ENCODE measurements at regions not wholly inside any gene's neighbourhood (a gene's known extent, or its start where the extent isn't known, plus 50 kb on each side); places are given as distances from the start of the nearest gene placed in this dataset.

GRCh38 chr2:183680573-183680972 is 556.3 kb downstream of the NUP35 start:
- H3K27me3 ChIP-seq = no peaks in the 10 kb centered on the region
- H3K27ac ChIP-seq = no peak overlapping the region
- no peak for TF ChIP-seq CTCF (IDR thresholded peaks at IDR 0.05)
- no peak for TF ChIP-seq EP300 (IDR thresholded peaks at IDR 0.05)
- no peak for TF ChIP-seq POLR2A (IDR thresholded peaks at IDR 0.05)
- no peak for TF ChIP-seq POLR2AphosphoS5 (IDR thresholded peaks at IDR 0.05)
- intact Hi-C loops (cut with DNase I; ENCODE audit: low total_unique reads) = no loop called here
- no peak for DNase-seq
- H3K4me1 ChIP-seq = no peaks in the 10 kb centered on the region
- no peak overlapping the region for H3K4me3 ChIP-seq
- peaks cover 0 to 4% (median 2%) of the 10 kb centered on the region in 4 donors for H3K9me3 ChIP-seq
- WGBS, 5 donors = 62 to 82% (median 66%) methylated on average over 2 of the region's 2 CpGs
- no peaks in the 10 kb centered on the region for H3K36me3 ChIP-seq

DNA sequence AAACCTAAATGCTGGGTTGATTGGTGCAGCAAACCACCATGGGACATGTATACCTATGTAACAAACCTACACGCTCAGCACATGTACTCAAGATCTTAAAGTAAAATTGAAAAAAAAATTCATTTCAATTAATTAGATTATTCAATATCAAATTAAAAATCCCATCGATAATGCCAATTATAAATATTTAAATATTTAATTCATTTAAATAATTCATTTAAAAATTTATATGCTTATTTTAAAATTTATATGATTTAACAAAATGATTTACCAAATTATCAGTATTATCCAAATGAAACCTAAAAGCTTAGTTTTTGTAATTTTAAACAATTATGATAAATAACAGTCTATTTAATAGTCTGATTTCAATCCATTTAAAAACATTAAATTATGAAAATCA is 560.4 kb downstream of the NUP35 start:
- no peak for DNase-seq
- Histone ChIP-seq H3K4me1 (no peaks in the 10 kb centered on the region), H3K4me3 (no peak overlapping the region), H3K27ac (no peak overlapping the region), H3K27me3 (no peaks in the 10 kb centered on the region), H3K9me3 (peaks cover 0 to 5% (median 4%) of the 10 kb centered on the region in 4 donors), H3K36me3 (no peaks in the 10 kb centered on the region)
- WGBS, 5 donors = 89 to 96% (median 95%) methylated on average over 2 of the region's 2 CpGs
- intact Hi-C loops (cut with DNase I; ENCODE audit: low total_unique reads) = no loop called here
- TF ChIP-seq CTCF (IDR thresholded peaks at IDR 0.05) = no peak
- TF ChIP-seq POLR2AphosphoS5 (IDR thresholded peaks at IDR 0.05) = no peak

- intact Hi-C loops (cut with DNase I; ENCODE audit: low total_unique reads) = no loop called here
- WGBS, 5 donors = 59 to 72% (median 68%) methylated on average over 4 of the region's 4 CpGs
- H3K36me3 ChIP-seq = no peaks in the 10 kb centered on the region
- no peaks in the 10 kb centered on the region for H3K27me3 ChIP-seq
- TF ChIP-seq CTCF (IDR thresholded peaks at IDR 0.05) (no peak), EP300 (IDR thresholded peaks at IDR 0.05) (no peak), POLR2AphosphoS5 (IDR thresholded peaks at IDR 0.05) (no peak), POLR2A (IDR thresholded peaks at IDR 0.05) (no peak)
- H3K4me1 ChIP-seq = no peaks in the 10 kb centered on the region
- peaks cover 0 to 23% (median 9%) of the 10 kb centered on the region in 4 donors for H3K9me3 ChIP-seq
- no peak overlapping the region for H3K27ac ChIP-seq
- no peak overlapping the region for H3K4me3 ChIP-seq
- DNase-seq = no peak
These were observed 571.8 kb downstream of the NUP35 start for GRCh38 chr2:183696028-183696427.

- H3K27me3 ChIP-seq = no peaks in the 10 kb centered on the region
- no peak overlapping the region for H3K4me3 ChIP-seq
- no peaks in the 10 kb centered on the region for H3K36me3 ChIP-seq
- no peak for DNase-seq
- intact Hi-C loops (cut with DNase I; ENCODE audit: low total_unique reads) = no loop called here
- H3K27ac ChIP-seq = no peak overlapping the region
- peaks cover 0 to 4% (median 0%) of the 10 kb centered on the region in 4 donors for H3K9me3 ChIP-seq
- TF ChIP-seq EP300 (IDR thresholded peaks at IDR 0.05) (no peak), CTCF (IDR thresholded peaks at IDR 0.05) (no peak), POLR2A (IDR thresholded peaks at IDR 0.05) (no peak), POLR2AphosphoS5 (IDR thresholded peaks at IDR 0.05) (no peak)
- WGBS, 5 donors = 63 to 92% (median 90%) methylated on average over 1 of the region's 1 CpG
- H3K4me1 ChIP-seq = no peaks in the 10 kb centered on the region
These were observed 585.6 kb downstream of the NUP35 start for GRCh38 chr2:183709829-183710228.
